ENCODE measurements at regions not wholly inside any gene's neighbourhood (a gene's known extent, or its start where the extent isn't known, plus 50 kb on each side); places are given as distances from the start of the nearest gene placed in this dataset.

- no peak for DNase-seq (ENCODE audit: low read depth in 2 of 2, low spot score in 1 of 2)
Measured at GRCh38 chr13:84029396-84029795, 147.1 kb upstream of the SLITRK1 start.

GRCh38 chr13:84025824-84026223 is 143.6 kb upstream of the SLITRK1 start:
- DNase-seq (ENCODE audit: low read depth in 2 of 2, low spot score in 1 of 2), result no peak

GRCh38 chr13:83996415-83996814 is 114.1 kb upstream of the SLITRK1 start:
- no peak for DNase-seq (ENCODE audit: low read depth in 2 of 2, low spot score in 1 of 2)

GRCh38 chr13:83995930-83996329 is 113.7 kb upstream of the SLITRK1 start:
- no peak for DNase-seq (ENCODE audit: low read depth in 2 of 2, low spot score in 1 of 2)

GRCh38 chr13:83992566-83993358 is 110.5 kb upstream of the SLITRK1 start:
- no peak for DNase-seq (ENCODE audit: low read depth in 2 of 2, low spot score in 1 of 2)

- DNase-seq (ENCODE audit: low read depth in 2 of 2, low spot score in 1 of 2), result no peak
Measured at GRCh38 chr13:83987394-83987793, 105.1 kb upstream of the SLITRK1 start.

- DNase-seq (ENCODE audit: low read depth in 2 of 2, low spot score in 1 of 2), result no peak
Measured at GRCh38 chr13:83984793-83985192, 102.5 kb upstream of the SLITRK1 start.

- DNase-seq (ENCODE audit: low read depth in 2 of 2, low spot score in 1 of 2), result no peak
Measured at GRCh38 chr13:83980331-83980730, 98.1 kb upstream of the SLITRK1 start.

- DNase-seq (ENCODE audit: low read depth in 2 of 2, low spot score in 1 of 2), result no peak
Measured at GRCh38 chr13:83975655-83976165, 93.4 kb upstream of the SLITRK1 start.

GRCh38 chr13:83958531-83958930 is 76.3 kb upstream of the SLITRK1 start:
- no peak for DNase-seq (ENCODE audit: low read depth in 2 of 2, low spot score in 1 of 2)

GRCh38 chr13:83955011-83955410 is 72.7 kb upstream of the SLITRK1 start:
- DNase-seq (ENCODE audit: low read depth in 2 of 2, low spot score in 1 of 2), result no peak

- no peak for DNase-seq (ENCODE audit: low read depth in 2 of 2, low spot score in 1 of 2)
Measured at GRCh38 chr13:83953916-83954315, 71.6 kb upstream of the SLITRK1 start.

GRCh38 chr13:83950293-83950692 is 68.0 kb upstream of the SLITRK1 start:
- no peak for DNase-seq (ENCODE audit: low read depth in 2 of 2, low spot score in 1 of 2)

GRCh38 chr13:83943530-83944279 is 61.4 kb upstream of the SLITRK1 start:
- no peak for DNase-seq (ENCODE audit: low read depth in 2 of 2, low spot score in 1 of 2)

GRCh38 chr13:83941701-83942335 is 59.5 kb upstream of the SLITRK1 start:
- DNase-seq (ENCODE audit: low read depth in 2 of 2, low spot score in 1 of 2), result no peak

- DNase-seq (ENCODE audit: low read depth in 2 of 2, low spot score in 1 of 2), result no peak
Measured at GRCh38 chr13:83940742-83941141, 58.5 kb upstream of the SLITRK1 start.

GRCh38 chr13:83937579-83937978 is 55.3 kb upstream of the SLITRK1 start:
- DNase-seq (ENCODE audit: low read depth in 2 of 2, low spot score in 1 of 2), result no peak

- DNase-seq (ENCODE audit: low read depth in 2 of 2, low spot score in 1 of 2), result no peak
Measured at GRCh38 chr13:83935566-83935965, 53.3 kb upstream of the SLITRK1 start.

Data from stimulated activated CD8-positive, alpha-beta memory T cell treated with anti-CD3 and anti-CD28 coated beads, Interleukin-4, amount 100 ng/mL, for 4 hours (primary cell).